Hematopoietic multipotent progenitor cell treated with erythropoietin and hydrocortisone succinate and interleukin-3 and kit ligand, for 15 days (in vitro differentiated cells): ENCODE measurements at regions not wholly inside any gene's neighbourhood (a gene's known extent, or its start where the extent isn't known, plus 50 kb on each side); places are given as distances from the start of the nearest gene placed in this dataset.

Experiments used
- DNase-seq: peaks from one replicate; pipeline ENCODE4 v3.0.0-alpha.2; 2015; ENCODE audit warnings: low spot score

DNA sequence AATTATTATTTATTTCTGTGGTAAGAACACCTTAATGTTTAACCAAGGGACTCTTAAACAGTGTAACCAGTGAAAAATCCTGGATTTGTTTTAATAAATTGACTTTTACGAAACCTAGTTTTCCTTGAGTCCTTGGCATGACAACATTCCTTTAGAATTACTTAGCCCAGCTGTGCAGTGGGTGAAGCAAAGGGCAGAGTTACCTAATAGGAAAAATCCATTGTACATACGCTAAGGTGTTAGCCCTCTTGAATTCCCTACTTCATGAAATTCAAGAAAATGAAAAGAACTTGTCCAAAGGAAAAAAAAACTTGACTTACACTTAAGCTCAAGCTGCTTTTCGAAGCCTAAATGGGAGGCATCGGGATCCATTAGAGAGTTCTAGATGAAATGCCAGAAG lies 852.0 kb upstream of the ADAMTS5 start:
- no peak for DNase-seq

DNA sequence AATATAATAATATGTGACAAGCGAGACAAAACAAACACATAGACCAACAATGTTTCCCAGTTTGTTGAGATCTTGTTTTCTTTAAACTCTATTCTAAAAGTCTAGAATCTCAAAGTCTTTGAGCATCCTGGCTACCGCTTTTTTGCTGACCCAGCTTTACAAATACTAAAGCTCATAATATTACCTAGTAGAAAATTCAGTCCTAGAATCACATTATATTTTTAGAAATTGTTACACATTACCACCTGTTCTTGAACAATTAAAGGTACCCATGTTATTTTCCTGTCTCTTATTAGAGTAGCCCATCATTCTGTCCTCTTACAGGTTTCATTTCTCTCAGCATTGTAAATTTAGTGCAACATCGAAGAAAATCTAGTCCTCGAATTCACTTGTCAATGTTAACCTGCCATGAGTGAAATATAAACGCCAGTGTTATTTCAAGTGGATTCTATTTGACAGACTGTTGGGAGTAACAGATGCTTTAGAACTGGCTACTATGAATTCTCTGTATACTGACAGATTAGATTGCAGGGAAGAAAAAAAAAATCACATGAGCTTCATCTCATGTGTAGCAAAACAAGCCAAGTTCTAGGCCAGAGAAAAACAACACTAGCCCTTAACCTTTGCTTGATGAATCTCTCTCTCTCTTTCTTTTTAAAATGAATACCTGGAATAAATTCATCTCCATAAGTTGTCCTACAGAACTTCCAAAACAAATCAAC lies 851.2 kb upstream of the ADAMTS5 start:
- no peak for DNase-seq

DNA sequence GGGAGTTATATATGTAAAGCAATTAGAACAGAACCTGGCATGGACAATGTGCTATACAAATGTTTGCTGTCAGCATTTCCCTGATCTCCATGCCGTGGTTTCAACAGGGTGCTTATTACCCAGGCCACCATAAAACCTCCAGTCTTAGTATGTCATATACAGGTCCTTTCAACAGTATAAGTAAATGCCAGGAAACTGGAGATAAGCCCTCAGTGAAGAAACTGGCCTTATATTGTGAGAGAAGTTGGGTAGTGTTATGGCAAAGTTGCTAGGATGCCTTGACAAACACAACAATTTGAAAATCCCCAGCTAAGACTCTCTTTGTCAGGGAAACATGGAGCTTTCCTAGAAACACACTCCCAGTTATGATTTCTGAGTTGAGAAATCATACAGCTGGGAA lies 850.2 kb upstream of the ADAMTS5 start:
- DNase-seq = no peak

DNA sequence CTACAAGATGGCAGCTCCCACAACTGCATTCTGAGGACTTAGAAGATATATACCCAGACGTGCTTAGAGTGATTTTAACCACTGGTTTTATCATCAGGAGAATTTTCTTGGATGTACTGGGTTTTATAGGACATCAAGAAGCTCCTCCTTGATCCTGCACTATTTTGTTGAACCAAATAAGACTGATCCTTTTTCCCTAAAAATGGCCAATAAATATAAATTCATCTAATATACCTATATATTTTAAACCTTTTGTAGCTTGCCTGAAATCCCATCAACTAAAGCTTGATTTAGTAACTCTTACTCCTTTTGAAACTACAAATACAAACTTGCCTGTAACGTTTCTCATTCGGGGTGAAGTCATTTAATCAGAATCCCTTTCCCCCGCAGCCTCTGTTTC lies 849.4 kb upstream of the ADAMTS5 start:
- no peak for DNase-seq

DNA sequence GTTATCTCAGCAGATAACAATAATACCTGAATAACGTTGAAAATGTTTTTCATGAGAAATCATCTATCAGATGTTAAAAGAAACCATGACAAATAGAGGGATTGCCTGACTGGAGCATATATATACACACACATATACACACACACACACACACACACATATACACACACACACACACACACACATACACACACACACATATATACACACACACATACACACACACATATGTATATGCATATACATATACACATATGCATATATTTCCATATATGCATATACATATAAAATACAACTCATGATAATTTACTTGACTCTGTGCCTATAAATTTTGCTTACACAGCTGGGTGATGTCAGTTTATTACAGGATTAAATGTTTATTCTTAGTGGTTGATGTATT lies 847.3 kb upstream of the ADAMTS5 start:
- no peak for DNase-seq

DNA sequence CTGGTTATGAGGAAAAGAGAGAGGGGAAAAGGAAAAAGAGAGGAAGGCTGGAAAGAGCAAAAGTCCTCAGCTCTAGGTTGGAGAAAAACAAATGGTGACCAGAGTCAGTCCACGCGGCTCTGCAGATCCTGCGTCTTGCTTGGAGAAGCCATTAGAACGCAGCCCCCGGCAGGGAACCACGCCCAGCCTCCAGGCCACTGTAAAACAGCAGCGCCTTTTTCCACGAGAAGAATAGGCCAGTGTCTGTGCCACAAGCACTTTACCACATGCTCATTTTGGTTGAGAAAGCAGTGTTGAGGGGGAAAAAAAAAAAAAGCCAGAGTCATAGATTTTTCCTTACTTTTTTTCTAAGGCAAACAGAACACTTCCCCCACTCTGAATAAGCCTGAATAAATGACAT lies 846.9 kb upstream of the ADAMTS5 start:
- DNase-seq = no peak

DNA sequence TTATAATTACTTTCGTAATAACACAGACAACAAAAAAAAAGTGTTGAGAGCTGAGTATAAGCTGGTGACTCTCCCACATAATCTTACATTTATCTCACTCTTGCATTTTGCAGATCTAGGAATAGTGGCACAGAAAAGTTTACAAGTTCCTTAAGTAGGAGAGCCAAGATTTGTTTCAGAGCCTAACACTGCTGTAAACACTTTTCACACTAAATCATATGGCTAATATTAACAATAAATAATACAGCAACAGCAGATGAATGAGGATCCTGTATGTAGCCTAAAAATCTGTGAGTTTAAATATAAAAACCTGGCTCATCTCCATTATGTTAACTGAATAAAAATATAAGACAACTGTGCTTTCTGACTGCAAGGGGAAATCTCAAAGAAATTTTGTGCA lies 846.5 kb upstream of the ADAMTS5 start:
- DNase-seq = no peak

DNA sequence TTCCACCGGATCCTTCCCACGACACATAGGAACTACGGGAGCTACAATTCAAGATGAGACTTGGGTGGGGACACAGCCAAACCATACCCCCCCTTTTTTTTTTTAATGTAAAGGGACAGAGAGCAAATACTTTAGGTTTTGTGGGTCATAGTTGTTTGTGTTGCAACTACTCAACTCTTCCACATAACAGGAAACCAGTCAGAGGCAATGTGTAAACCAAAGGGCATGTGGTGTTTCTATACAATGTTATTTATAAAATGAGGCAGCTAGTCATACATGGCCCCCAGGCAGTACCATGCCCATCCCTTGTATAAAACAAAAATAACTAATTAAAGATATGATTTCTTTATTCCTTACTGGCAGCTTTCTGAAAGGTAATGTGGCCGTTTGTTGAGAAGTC lies 845.4 kb upstream of the ADAMTS5 start:
- no peak for DNase-seq

DNA sequence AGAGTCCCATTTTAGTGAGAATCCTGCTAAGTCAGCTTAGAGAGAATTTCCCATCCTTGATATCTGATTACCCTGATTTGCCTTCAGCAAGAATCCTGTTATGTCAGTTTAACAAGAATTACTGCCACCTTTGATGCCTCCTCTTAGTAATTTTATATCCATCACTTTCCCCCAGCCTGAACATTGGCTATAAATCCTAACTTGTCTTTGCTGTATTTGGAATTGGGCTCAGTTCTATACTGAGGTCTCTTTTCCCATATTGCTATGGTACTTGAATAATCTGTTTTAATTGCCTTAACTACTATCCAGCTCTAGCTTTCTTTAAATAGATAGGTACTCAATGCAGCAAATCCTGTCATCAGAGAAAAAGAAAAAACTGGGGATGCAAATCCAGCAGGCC lies 842.0 kb upstream of the ADAMTS5 start:
- DNase-seq = no peak

DNA sequence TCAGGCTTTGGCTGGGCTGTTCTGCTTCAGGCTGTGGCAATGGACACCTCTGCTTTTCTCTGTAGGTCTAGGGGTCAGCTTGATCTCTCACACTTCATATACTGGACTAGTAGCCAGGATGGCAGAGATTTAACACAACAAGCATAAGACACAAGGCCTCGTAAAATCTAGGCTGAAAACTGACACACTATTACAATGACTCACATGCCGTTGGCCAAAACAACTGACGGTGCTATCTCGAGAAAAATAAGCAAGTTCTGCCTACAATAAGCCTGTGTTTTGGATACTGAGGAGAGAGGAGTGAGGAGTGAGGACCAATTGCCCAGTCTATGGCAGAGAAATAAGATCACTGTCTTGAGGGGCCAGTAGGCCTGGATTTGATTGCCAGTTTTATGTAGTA lies 840.7 kb upstream of the ADAMTS5 start:
- DNase-seq = no peak

DNA sequence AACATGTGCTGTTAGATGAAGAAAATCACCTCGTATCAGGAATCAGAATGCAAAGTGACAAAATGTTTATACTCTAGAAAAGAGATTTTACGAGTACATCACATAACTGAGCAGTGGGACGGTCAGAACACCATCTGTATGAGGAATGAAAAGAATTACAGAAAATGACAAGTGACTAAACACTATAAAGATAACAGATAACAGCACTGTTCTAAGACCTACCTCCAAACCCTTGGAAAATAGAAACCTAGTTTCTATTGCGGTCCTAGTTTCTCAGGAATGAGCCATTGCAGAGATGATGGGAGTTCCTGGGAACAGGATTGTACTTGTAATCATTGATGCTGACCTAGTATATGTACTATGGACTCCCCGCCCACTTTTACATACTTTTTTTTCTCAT lies 839.4 kb upstream of the ADAMTS5 start:
- no peak for DNase-seq

DNA sequence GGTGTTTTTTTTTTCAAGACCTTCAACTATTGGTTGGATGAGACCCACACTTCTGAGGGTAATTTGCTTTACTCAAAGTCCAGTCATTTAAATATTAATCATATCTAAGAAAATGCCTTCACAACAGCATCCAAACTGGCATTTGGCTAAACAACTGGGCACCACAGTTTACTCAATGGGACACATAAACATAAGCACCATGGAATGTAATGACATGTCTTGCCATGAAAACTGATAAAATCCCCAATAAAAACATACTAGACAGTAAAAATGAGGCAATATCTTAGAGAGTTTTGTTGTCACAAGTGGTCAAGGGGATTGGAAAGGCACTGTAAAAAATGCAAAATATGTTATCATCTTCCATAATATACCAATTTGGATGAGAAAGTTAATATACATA lies 838.8 kb upstream of the ADAMTS5 start:
- DNase-seq = no peak

DNA sequence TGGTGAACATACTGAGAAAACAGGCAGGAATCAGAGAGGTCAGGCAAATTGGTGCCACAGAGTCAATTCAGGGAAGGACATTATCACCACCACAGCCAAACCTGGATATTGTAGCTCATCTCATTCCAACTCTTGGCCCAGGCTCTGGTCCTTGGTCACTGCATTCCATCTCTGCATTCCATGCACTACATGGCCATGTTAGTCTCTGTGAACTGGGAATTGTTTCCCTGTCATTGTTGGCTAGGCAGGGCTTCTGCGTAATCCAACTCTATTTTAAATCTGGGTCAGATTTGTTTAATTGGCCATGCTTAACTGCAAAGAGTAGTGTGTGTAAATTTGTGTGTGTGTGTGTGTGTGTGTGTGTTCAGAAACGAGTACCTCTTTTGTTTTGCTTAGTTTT lies 837.6 kb upstream of the ADAMTS5 start:
- DNase-seq = no peak

DNA sequence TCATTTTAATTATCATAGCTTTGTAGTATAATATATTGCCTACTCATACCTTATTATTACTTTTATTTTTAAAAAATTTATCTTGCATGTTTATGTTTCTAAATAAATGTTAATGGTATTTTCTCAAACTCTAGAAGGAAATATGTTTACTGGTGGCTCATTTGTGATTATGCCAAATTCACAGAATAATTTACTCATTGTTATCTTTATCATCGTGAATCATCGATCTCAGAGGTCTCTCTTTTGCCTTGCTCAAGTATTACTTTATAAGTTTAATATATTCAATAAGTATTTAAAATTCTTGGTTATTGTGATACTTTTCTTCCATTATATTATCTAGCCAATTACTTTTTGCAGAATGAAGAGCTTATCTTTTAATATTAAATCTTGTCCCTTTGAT lies 836.7 kb upstream of the ADAMTS5 start:
- DNase-seq = no peak

DNA sequence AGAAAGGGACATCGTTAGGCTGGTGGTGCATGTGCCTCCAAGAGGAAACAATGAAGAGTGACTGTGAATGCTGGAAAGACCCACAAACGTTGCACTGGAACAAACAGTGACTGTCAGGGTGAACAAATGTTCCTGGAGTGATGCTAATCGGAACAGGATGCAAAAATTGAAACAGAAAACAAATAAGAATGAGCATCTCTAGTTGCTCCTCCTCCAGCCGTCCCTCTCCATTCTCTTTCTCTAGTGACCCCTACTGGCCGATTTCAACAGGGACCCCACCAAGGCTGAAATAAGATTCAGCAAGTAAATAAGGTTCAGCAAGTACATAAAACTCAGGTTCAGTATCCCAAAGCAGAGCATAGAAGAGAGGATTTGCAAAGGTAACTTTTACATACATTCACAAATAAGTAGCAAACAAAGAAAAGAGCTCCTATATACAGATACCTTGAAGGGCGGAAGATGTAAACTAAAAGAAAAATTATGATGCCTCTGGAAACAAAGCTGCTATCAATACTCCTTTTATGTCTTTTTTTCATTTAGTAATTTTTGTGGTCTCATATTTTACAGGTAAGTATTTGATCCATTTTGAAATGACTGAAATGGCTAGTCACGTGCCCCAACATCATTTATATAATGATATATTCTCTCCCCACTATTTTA lies 836.1 kb upstream of the ADAMTS5 start:
- DNase-seq = no peak

DNA sequence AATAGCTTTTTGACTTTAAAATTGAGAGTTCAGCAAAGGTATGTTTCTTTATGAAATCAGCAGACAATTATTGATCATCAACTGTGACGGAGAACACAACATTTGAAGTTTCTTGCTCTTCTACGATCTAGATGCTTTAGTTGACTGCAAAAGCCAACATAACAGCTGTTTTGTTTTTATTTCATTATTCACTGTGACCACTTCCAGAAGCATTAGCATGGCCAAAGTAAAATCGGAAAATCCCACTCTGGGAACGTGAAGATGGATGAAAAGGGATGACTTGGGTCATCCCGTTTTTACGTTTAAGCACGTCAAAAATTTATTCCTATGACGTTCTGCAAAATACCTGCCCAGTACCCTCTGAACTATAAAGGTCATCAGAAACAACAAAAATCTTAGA lies 833.0 kb upstream of the ADAMTS5 start:
- no peak for DNase-seq

DNA sequence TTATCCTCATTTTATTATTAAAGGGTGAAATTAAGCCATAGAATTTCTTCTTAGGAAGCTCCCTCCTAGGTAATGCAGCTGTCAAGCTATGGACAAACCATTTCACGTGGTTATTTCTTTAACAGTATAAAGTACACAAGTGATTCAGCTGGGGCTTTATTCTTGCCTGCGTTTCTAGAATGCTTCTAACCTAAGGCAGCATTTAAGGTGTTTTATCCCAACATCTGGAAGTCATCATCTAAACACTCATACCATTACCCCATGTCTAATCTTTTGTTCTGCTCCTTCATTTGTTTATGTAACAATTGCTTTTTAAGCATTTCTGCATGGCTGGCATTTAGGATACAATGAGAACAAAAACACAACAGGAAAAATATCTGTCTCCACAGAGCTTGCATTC lies 829.2 kb upstream of the ADAMTS5 start:
- no peak for DNase-seq

DNA sequence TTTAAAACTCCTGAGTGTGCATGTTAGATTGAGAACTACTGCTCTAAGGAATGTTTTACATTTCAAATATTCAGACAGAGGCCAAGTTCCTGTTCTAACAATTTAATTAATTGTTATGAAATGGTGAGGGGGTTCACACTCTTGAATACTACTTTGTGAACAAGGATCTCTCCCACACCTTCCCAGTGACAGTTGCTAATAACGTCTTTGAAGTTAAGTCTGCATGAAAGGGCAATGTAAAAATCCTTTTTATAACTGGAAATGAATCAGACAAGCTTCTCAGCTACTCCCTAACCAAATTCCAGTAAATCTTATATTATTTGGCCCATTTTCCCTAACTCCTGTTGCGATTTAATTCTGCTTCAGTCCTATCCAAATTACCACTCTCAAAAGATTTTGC lies 828.5 kb upstream of the ADAMTS5 start:
- no peak for DNase-seq

DNA sequence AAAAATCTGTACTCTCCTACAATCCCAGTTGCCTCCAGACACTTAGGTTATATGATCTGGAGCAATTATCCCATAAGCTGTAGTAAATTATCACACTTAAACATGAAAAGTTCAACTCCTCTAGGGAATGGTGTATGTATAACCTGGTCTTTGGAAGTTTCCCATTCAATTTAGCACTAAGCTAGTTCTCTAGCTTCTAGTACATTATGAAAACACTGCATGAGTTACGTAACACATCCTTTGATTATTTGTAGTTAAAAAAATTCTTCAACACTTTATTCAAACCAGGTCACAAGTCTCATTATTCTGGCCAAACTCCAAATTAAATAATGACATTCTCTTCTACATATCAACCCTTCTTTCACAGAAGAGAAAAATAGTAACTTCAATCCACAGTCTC lies 827.0 kb upstream of the ADAMTS5 start:
- no peak for DNase-seq

DNA sequence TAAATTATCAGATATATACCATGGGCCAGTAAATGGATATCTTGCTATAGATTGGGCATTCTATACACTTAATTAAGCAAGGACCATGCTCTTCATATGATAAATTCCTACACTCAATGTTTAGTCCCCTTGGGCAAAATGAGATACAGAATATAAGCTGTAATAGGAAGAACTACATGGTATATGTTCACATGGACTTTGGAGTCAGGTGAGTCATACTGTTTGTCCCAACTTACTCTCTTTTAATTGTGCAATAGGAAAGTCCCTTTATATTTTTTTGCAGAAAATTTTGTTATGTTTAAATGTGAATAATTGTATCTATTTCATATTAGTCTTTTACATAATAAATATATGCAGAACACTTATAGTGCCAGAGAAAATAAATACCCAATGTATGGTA lies 820.2 kb upstream of the ADAMTS5 start:
- DNase-seq = no peak

DNA sequence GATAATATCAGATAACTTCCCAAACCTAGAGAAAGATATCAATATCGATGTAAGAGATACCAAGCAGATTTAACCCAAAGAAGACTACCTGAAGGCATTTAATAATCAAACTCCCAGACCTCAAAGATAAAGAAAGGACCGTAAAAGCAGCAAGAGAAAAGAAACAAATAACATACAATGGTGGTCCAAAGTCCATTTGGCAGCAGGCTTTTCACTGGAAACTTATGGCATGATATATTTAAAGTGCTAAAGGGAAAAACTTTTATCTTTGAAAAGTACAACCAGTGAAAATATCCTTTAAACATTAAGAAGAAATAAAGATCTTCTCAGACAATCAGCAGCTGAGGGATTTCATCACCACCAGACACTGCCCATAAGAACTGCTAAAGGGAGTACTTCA lies 812.7 kb upstream of the ADAMTS5 start:
- no peak for DNase-seq

DNA sequence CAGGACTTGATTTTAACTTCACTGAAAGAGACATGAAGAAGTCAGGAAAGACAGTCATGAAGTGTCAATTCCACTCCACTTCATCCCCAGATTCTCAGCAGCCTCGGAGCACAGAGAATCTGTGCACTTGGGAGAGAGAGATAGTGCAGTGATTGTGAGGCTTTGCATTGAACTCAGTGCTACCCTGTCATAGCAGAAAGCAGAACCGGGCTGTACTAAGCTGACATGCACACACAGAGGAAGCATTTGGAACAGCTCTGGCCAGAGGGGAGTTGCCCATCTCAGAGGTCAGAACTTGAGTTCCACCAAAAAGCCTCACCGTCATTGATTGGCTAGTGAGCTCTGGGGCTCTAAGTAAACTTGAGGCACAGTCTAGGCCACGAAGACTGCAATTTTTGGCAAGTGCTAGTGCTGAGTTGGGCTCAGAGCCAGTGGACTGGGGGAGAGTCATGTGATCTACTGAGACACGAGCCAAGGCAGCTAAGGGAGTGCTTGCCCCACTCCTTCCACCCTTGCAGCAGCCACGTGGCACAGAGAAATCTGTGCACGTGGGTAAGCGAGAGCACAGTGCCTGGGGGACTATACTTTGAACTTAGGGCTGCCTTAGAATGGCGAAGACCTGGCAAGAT lies 810.2 kb upstream of the ADAMTS5 start:
- no peak for DNase-seq

DNA sequence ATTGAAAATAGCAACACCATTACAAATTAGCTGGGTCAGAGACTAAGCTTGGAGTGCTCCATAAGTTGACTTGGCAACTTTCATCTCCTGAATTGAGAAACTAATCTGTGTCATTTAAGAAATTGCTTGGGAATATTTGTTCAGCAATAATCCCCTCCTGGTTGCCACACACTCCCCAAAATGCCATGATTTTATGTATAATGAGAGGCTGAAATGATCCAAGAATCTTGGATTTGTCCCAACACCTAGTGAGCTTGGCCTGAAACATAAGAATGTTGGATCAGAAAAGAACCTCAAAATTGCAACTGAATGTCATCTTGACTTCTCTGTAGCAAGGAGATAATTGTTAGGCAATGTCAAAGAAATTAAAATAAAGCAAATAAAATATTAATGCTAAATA lies 805.9 kb upstream of the ADAMTS5 start:
- DNase-seq = no peak
